ENCODE measurements at regions not wholly inside any gene's neighbourhood (a gene's known extent, or its start where the extent isn't known, plus 50 kb on each side); places are given as distances from the start of the nearest gene placed in this dataset.

DNA sequence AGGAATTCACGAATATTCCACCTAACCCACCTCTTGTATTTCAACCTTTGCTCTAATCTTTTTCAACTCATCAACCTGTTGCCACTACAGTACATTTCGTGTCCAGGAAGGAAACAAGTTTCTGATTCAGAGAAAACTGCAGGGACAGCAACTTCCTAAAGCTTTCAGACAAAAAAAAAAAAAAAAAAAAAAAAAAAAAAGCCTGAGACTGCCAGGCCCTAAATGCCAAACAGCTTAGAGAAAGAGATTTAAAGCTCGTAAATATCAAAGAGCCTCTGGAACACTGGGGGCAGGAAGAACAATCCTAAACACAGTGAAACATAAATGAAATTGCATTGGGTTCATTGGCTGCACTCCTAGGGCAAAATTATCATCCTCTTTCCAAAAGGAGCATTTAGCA, 411.2 kb upstream of the SPTLC3 start:
- DNase-seq, result no peak

DNA sequence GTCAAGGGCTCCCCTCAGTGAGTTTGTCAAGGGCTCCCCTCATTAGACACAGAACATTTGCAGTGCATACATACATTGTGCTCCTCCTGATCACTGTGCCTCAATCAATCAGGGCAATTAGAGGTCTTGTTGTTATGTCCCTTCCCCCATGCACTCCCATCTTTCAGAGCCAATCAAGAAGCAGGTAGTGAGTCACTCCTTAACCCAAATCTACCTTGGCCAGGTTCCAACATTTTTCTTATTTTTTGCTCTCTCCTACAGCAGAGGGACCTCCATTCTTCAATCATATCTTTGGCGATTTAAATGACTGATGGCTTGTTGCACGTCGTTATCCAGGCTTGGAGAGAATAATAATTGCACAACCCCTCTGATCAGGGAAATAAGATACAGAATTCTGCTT, 409.9 kb upstream of the SPTLC3 start:
- DNase-seq, result no peak

DNA sequence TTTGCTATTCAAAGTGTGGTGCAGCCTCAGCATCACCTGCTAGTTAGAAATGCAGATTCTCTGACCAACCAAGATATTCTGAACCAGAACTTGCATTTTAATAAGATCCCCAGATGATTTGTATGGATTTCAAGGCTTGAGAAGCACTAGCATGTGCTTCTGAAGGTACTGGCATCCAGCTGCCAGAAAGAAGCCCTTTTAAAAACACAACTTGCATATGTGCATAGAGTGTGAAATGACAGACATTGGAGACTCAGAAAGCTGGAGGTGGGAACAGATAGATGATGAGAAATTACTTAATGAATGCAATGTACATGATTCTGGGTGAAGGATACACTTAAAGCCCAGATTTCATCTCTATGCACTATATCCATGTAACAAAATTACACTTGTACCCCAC, 409.3 kb upstream of the SPTLC3 start:
- no peak for DNase-seq

DNA sequence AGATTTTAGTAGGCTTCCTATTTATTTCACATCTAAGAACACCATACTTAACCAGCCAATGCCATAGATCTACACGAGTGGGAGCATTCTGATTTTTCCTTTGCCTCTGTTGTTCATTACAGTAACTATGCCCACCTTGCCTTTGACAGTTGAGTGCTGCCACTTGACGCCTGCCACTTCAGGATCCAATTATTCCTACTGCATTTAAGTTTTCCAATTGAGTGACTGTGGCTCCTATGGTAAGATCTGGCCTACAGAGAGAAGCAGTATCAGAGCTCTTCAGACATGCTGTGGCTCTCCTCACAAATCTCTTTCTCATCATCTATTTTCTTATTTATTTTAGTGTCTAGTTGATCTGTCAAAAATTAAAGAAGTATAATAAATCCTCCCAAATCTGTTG, 403.0 kb upstream of the SPTLC3 start:
- DNase-seq, result no peak

DNA sequence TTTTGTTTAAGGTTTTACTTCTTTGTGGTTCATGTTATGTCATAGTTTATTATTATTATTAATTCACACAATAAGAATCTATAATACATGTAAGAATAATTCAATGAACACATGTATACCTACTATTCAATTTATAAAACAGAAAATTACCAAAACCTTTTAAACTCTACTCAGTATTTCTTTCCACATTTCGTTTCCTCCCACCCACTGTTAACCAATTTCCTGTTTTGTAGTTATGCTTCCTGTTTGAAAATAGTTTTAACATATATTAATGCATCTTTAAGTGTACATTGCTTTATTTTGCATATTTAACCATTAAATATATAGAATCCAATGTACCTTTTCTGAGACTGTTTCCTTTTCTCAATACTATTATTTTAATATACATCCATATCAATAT, 397.9 kb upstream of the SPTLC3 start:
- no peak for DNase-seq

DNA sequence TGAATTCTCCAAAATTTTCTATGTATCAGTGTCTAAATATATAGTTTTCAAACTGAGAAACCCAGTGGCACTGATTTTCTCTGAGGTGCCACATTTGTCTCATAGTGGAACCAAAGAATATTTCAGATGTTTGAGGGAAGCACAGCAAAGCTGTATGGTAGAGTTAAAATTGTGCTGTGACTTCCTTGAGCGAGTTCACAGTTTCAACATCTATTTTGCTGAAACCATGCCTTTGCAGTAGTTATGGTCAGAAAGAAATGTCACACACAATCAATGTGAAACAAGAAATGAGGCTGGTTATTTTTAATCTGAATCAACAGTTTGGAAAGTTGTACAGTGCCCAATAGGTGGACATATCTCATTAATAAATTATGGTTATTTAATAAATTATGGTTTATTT, 394.0 kb upstream of the SPTLC3 start:
- DNase-seq, result no peak

DNA sequence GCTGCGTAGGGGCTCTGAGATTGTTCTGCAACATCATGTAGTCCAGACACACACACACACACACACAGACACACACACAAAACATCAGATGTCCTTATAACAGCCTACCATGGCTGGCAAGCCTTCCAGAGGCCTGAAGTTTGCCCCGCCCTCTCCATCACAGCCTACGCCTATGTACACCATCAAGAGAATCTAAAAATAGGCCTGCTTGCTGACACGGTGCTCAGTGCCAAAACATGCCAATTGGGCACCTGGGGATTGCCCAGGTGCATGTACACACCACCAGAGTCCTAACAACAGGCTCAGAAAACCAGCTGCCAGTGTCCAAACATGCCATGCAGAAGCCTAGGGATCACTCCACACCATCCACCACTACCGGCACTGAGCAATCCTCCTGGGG, 391.7 kb upstream of the SPTLC3 start:
- DNase-seq, result no peak

DNA sequence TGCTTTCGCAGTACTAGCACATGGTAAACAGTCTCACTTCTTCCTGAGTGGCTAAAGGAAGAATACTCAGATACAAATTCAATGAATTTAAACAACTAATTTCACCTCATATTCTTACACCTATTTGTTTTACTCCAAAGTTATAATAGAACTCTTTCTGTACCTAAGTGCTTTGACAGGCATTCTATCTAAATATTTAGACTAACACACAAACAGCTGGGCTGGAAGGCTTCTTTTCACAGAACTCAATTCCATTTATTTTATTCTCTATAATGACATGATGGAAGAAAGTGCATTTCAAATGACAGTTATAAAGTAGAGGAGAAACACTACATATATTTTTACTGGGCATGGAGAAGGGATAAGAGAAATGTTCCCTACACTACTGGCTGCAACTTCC, 384.9 kb upstream of the SPTLC3 start:
- DNase-seq, result no peak

DNA sequence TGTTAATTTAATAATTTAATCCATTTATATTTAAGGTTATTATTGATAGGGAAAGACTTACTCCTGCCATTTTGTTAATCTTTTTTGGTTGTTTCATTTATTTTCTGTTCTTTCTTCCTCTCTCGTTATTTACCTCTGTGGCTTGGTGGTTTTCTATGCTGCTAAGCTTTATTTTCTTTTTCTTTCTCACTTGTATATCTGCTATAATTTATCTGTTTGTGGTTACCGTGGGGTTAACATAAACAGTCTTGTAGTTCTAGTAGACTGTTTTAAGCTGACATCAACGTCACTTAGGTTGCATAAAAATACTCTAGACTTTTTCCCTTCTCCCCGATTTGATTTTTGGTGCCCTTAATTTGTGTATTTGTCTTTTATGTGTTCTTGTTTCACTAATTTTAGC, 381.3 kb upstream of the SPTLC3 start:
- DNase-seq, result no peak

DNA sequence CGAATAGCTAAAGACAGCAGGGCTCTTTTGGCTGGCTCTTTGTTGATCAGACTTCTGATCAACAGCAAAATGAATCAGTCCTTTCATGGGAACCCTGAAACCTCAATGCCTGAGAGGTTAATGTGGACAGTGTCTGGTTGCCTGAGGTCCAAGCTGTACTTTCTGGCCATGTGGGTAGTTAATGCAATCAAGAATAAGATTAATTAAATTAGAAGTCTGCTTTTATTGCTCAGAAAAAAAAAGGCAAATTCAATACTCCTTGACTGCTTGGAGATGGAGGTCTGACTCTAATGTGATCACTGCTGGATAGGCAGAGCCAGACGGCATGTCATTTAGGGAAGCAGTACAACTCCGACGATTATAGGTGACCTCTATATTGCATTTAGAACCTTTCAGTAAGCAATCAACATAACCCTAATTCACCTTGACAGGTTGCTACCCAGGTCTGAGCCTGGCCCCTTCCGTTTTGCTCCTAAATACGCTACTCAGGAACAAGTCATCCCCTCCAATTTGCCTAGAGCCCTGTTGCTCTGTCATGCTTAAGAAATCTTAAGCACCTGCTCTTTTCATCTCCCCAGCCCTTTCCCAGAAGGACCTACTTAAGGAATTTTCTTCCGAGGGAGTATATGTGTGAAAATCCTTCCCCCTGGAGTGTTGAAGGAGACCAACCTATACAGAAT, 370.0 kb upstream of the SPTLC3 start:
- DNase-seq, result no peak

DNA sequence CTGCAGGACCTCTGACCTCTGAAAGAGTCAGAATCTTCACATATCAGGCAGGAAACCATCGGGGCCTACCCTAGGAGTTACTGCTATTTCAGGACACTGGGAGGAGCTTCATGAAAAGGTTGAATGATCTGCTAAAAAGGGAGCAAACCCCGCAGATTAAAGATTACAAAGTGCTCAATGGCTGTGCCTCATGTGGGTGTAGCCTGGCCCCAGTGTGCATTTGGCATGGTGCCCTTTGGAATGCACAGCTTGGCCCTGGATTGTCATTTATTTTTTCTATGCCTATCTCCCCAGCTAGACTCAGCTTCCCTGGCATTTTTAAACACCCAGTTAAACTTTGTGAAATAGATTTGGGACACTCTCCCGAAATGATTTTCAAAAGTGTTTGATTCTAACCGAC, 368.5 kb upstream of the SPTLC3 start:
- DNase-seq, result no peak

DNA sequence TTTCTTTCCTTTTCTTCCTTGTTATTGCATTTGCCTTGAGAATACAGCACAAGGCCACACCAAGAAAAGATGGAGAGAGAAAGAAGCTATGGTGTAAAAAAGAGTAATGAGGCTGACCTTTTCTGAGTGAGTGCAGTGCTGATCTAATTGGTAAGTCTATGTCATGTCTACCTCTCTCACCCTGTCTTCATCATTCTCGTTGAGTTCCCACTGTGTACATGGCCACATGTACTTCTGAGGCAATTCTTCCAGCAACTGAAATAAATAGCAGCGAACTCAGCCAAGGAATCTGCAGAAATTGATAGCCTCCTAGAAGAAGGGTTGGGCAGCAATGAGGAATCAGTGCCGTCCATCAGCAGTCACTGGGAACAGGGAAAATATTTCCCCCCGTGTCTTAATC, 367.2 kb upstream of the SPTLC3 start:
- no peak for DNase-seq

DNA sequence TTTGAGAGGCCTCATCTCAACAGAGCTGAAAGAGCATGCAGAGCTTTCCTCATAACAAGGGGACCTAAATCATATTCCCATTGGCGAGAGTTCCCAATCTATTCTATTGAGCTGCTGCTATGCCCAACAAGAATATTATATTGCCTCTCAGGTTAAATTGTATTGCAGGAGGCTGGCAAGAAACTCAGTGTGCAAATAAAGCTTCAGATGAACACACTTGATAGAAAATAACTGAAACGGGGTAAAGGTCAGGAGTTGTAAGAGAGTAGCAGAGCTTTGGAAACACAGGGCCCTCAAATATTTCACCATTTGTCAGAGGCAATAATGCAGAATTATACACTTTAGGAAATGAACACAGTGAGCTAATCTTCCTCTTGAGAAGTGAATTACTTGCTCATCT, 364.3 kb upstream of the SPTLC3 start:
- no peak for DNase-seq

DNA sequence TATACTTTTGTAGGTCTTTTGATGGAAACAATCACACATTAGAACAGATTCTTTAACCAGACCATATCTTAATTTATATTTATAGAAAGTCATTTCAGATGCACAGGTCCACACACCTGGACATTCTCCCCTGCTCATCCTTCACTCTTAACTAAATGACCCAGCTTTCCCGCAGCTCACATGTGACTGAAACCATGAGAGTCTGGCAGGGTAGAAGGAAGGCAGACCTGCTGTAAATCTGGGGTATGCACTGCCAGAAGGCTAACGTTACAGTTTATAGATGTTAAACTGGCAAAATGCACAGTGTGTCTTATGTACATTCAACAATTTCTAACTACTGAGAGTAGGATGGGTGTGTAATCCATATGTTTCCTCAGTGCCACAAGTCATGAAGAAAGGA, 359.5 kb upstream of the SPTLC3 start:
- no peak for DNase-seq

DNA sequence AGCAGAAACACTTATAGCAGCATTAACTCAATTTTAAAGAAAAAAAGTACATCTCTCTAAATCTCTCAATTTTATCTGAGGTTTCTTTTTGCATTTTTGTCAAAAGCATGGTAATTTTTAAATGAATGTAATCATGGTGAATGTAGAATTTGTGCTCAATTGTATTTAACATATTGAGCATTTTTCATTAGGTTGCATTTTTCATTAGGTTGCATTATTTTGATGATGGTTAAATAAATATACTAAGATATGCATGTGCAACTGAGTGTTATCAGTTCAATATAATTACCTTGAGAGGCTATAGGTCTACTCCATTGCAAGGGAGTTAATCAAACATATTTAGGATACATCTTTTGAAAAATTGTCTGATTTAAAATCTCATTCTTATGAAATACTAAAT, 355.1 kb upstream of the SPTLC3 start:
- DNase-seq, result no peak

DNA sequence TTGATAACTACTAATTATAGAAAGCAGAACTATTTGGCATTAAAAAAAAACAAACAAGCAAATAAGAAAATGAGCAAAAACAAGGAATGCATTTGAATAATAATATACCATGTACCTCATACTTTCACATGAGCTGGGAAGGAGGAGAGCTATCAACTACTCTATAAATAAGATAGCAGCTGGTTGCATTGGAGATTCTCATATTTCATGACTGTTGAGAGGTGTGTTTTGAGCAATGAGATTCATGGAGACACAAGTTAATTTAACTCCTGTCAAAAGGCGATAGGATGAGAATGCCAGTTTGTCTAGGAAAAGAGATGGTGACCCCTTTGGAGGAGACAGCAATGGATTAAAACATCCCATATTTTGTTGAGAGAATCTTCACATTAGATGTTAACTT, 348.8 kb upstream of the SPTLC3 start:
- peak in 1 of 2 experiments; percentile 48 for DNase-seq

DNA sequence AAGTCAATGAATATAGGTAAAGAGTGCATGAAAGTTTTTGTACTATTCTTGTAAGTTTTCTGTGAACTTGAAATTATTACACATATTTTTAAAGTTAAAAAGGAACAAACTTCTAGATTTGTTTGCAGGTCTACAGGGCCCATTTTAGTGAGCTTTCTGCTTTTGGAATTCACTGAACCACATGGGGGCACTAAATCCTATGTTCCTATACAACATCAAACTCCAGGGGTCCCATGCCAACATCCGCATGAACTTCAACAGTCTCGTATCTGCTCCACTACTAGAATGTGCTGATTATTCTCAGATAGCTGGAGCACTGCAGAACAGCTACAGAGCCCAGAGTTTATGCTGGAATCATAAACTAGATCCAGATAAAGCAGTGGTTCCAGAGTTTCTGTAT, 347.9 kb upstream of the SPTLC3 start:
- peak in 1 of 2 experiments; percentile 38 for DNase-seq

DNA sequence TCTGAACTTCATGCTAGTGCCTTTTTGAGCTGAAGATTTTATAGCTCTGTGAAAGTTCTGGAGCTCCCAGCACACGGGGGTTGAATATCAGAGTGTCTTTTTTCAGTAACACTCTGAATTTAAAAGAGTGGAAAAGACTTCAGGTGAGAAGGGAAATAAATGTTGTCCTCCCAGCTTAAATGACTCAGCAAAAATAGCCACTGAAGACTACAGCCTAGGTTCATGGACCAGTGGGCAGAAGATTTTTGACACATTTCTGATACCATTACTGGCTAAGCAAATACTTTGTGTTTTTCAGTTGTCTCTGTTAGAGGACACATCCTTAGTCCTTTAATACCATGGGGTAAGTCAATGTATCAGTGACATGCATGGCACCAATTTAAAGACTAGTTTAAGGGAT, 338.5 kb upstream of the SPTLC3 start:
- DNase-seq, result no peak

DNA sequence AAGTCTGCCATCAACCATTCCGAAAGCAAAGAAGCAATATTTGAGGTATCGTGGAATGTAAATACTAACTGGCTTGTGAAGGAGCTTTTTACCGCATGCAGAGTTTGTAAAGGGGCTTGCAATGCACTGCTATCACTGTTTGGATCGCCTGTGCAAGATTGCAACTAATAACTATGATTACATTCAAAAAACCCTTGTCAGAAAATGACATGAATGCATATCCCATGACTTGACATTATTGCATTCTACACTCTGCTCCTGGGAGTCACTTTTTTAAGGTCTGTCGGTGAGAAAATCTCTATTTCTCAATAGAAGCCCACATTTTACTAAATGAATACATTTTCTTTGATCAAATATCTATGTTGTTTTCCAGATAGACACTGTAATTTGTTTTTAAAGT, 335.4 kb upstream of the SPTLC3 start:
- DNase-seq, result no peak

DNA sequence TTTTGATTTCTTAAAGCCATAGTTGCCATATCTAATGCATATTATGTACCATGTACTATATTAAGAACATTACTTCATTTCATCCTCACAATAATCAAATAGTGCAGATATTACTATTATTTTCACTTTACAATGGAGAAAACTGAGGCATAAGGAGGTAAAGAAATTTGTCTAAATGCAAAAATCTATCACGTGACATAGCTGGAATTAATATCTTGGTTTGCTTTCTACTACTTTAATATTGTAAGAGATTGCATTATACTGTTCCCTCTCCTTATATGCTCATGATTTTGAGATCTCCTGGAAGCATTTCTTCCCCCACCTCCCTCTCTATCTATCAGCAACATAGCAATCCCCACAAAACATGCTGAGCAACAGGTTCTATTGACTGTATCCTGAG, 330.8 kb upstream of the SPTLC3 start:
- no peak for DNase-seq

DNA sequence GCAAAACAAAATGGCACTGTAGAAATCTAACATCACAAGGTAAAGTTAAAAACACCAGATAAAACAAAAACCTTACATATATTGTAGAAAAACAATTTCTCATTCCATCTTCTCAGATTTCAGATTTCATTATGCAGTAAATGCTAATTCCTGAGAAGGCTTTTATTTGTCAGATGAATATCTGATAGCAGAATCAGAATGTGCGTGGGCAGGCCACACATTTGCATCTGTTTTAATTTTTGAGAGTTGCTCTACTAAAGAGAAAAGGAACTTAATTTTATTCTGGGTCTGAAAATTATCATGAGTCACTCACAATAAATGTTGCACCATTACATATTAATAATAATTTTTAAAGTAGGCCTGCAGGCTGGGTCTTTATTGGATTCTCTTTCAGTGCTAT, 329.3 kb upstream of the SPTLC3 start:
- no peak for DNase-seq

DNA sequence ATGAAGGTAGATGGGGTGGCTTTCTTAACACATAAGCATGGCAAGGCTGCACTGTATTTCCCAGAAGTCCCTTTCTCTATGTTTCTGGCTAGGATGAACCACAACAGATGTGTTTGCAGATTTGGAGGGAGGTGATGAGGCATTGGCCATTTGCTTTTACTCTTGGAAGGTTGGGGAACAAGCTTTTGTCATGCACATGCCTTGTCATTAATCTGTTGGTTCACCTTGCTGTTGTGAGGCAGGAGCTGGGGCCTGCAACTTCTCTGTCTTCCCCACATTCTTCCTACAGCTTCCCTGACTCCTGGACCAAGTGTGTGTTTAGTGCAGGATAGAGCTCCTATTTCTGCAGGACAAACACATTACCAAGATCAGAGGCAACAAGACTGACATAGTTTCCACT, 326.2 kb upstream of the SPTLC3 start:
- DNase-seq, result no peak

DNA sequence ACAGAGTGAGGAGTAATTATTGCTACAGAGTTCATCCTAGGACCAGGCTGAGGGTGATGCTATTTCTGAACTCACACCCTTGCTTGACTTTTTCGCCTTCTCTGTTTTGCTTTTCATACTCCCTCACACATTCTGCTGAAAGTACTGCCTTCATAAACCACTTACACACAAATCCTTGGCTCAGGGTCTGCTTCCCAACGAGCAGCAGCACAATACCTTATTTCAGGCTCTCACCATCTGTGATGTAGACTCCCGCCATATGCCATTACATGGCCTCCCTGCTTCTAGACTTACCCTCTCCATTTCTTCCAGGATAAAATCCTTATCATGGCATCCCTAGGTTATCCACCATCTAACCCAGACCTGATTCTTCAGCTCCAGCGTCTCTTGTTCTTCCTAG, 321.3 kb upstream of the SPTLC3 start:
- peak; percentile 34 to 81 for DNase-seq

DNA sequence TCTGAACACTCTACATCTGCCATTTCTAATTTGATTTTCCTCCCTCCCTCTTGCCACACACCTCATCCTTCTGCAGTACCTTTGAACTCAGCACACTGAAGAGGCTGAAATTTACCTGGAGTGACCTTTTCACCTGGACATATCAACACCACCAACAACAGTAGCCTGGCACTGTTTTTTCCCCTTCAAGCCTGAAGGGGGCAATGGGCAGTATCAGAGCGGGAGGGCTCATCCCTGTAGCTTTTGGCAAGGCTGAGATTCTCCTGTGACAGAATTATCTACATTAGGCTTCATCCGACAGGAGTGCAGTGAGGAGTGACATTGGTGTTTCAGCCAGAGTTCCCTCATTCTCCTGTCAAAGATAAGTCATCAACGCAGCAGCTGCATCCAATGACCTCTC, 312.8 kb upstream of the SPTLC3 start:
- no peak for DNase-seq

DNA sequence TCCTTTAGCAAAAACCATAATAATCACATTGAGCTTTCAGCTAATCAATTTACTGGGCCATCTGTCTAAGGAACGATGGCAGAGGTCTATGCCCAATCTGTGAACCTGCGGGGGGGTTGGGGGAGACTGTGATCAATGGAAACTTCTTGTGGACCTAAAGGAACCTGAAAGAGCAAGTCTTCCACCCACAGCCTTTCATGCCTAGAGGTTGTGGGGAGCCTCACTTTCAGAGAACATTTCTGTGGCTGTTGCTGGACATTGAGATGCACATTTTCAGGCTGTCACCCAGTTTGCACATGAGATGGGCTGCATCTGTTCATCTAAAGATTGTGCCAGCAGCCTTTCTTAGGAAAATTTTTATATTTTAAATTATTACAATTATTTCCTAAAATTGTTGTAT, 310.0 kb upstream of the SPTLC3 start:
- DNase-seq, result no peak

All from NCI-H524 (cell line).